HEK293 (cell line): ENCODE measurements at regions not wholly inside any gene's neighbourhood (a gene's known extent, or its start where the extent isn't known, plus 50 kb on each side); places are given as distances from the start of the nearest gene placed in this dataset.

Experiments
- CTCF ChIP-seq: fragments of 450-650 bp; formaldehyde crosslinking; IDR thresholded peaks from 2 replicates; pipeline ENCODE4 v1.5.1; 2016; ENCODE audit warnings: missing biosample characterization, missing genetic modification characterization
- TCF7L2 ChIP-seq: IDR thresholded peaks from 2 replicates; pipeline ENCODE4 v1.6.1; 2011; ENCODE audit warnings: low read depth, mild to moderate bottlenecking, inconsistent platforms, low read length, moderate library complexity, borderline replicate concordance
- ZNF24 ChIP-seq: fragments of 450-650 bp; formaldehyde crosslinking; IDR thresholded peaks from 2 replicates; pipeline ENCODE4 v1.5.1; 2016; ENCODE audit warnings: missing biosample characterization, missing genetic modification characterization
- ZNF549 ChIP-seq: fragments of 450-650 bp; IDR thresholded peaks from 2 replicates; pipeline ENCODE4 v1.5.1; 2018; ENCODE audit warnings: missing biosample characterization, missing genetic modification characterization, mild to moderate bottlenecking, inconsistent platforms, moderate library complexity

DNA sequence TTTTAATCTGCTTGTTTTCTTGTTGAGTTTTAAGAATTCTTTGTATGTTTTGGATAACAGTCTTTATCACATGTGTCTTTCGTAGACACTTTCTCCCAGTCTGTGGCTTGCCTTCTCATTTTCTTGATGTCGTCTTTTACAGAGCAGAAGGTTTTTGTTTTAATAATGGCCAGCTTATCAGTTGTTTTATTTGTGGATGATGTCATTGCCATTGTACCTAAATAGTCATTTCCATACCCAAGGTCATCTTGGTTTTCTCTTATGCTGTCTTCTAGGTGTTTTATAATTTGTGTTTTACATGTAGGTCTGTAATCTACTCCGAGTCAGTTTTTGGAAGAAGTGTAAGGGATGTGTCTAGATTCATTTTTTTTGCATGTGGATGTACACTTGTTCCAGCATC, 159.6 kb upstream of the NUDT6 start:
- TF ChIP-seq ZNF549 (no peak), ZNF24 (no peak), TCF7L2 (no peak), CTCF (tag by site-specific recombination) (no peak)
